ENCODE measurements at regions not wholly inside any gene's neighbourhood (a gene's known extent, or its start where the extent isn't known, plus 50 kb on each side); places are given as distances from the start of the nearest gene placed in this dataset.

- no peak for TF ChIP-seq CTCF (IDR thresholded peaks at IDR 0.05)
- no peak for TF ChIP-seq POLR2A (IDR thresholded peaks at IDR 0.05)
Observed at GRCh38 chr3:22176911-22177310, 425.9 kb upstream of the ZNF385D start.
